ENCODE measurements at regions not wholly inside any gene's neighbourhood (a gene's known extent, or its start where the extent isn't known, plus 50 kb on each side); places are given as distances from the start of the nearest gene placed in this dataset.

DNA sequence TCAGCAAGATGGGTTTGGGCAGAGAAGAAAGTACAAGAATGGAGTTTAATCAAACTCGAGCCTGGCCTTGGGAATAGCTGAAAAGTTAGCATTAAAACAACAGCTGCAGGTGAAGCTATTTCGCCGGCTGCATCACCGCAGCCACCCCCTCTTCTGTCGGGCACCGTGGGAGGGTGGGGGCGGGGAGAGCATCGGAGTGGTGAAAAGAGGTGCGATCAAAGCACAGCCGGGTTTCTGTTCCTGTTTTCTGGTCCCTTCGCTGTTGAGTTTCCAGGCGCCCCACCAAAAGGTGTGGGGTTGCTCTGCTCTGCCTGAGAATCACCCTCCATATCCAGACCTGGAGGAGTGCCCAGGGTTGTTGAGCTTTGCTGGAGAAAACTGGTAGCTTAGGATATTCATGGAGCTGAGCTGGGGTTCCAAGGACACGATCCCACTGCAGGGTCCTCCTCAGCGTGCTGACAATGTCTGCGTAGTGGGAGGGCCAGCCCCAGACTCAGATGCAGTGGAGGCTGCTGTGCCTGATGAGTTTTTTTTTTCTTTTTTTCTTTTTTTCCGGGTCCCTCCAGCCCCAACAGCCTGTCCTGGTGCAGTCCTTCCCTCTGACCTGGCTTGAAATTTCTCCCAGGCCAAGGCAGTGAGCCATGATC, 127.5 kb upstream of the C1orf174 start:
- 0 out of 2 replicates have a peak, but pooled peaks cover 5% of the 10 kb centered on the region for H3K9me3 ChIP-seq (ENCODE audit: insufficient read depth, low read depth, low read length)
- H3K27ac ChIP-seq (ENCODE audit: low read depth, low read length), result no peak overlapping the region
- WGBS, result 40% methylated on average over 16 of the region's 16 CpGs
- H3K27me3 ChIP-seq (ENCODE audit: insufficient read depth, low read length), result no peaks in the 10 kb centered on the region
- H3K4me1 ChIP-seq (ENCODE audit: insufficient read depth, low read length), result peaks cover 8% of the 10 kb centered on the region; the same call in 1 of the 2 replicates
- no peak overlapping the region for H3K4me3 ChIP-seq (ENCODE audit: low read length)
- H3K9ac ChIP-seq (ENCODE audit: low read depth, low read length), result 0 out of 2 replicates have a peak overlapping the region, but pooled peaks have one; percentile 30
- no peaks in the 10 kb centered on the region for H3K36me3 ChIP-seq (ENCODE audit: insufficient read depth, low read length)

DNA sequence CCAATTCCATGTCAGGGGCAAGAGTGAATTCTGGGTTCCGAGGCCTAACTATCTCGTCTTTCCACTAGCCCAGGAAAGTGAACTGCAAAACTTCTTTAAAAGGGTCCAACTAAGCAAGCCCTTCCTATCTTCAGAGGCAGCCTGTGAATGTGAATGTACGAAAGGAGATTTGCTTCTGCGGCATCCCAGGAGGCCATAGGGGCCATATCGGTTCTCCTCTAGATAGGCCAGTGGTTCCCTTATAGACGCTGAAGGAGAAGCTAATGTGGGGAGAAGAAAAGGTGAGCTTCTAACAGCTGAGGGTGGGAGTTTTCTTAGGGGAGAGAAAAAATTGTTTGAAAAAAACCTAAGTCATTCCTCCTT, 128.0 kb upstream of the C1orf174 start:
- H3K4me1 ChIP-seq (ENCODE audit: insufficient read depth, low read length), result peaks cover 9% of the 10 kb centered on the region
- H3K9ac ChIP-seq (ENCODE audit: low read depth, low read length), result no peak overlapping the region
- no peak overlapping the region for H3K27ac ChIP-seq (ENCODE audit: low read depth, low read length)
- H3K4me3 ChIP-seq (ENCODE audit: low read length), result no peak overlapping the region
- H3K27me3 ChIP-seq (ENCODE audit: insufficient read depth, low read length), result no peaks in the 10 kb centered on the region
- no peaks in the 10 kb centered on the region for H3K36me3 ChIP-seq (ENCODE audit: insufficient read depth, low read length)
- 0 out of 2 replicates have a peak, but pooled peaks cover 5% of the 10 kb centered on the region for H3K9me3 ChIP-seq (ENCODE audit: insufficient read depth, low read depth, low read length)
- 95% methylated on average over 6 of the region's 6 CpGs for WGBS

DNA sequence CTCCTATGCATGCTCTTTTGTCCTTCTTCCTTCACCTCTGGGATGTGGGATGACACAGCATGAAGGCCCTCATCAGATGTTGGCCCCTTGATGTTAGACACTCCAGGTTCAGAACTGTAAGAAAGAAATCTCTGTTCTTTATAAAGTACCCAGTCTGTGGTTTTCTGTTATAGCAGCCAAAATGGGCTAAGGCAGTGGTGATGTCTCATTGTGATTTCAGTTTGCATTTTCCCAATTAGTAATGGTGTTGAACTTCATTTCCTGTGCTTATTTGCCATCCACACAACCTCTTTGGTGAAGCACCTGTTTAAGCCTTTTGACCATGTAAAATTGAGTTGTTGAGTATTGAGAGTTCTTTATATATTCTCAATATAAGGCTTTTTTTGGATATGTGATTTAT, 129.3 kb upstream of the C1orf174 start:
- H3K4me3 ChIP-seq (ENCODE audit: low read length), result no peak overlapping the region
- H3K4me1 ChIP-seq (ENCODE audit: insufficient read depth, low read length), result peaks cover 21% of the 10 kb centered on the region
- 0 out of 2 replicates have a peak, but pooled peaks cover 5% of the 10 kb centered on the region for H3K9me3 ChIP-seq (ENCODE audit: insufficient read depth, low read depth, low read length)
- no peaks in the 10 kb centered on the region for H3K36me3 ChIP-seq (ENCODE audit: insufficient read depth, low read length)
- no peaks in the 10 kb centered on the region for H3K27me3 ChIP-seq (ENCODE audit: insufficient read depth, low read length)
- no peak overlapping the region for H3K27ac ChIP-seq (ENCODE audit: low read depth, low read length)
- H3K9ac ChIP-seq (ENCODE audit: low read depth, low read length), result no peak overlapping the region

GRCh38 chr1:4032571-4032970, 132.5 kb upstream of the C1orf174 start:
- Histone ChIP-seq H3K4me3 (ENCODE audit: low read length) (no peak overlapping the region), H3K4me1 (ENCODE audit: insufficient read depth, low read length) (peaks cover 20% of the 10 kb centered on the region), H3K27me3 (ENCODE audit: insufficient read depth, low read length) (no peaks in the 10 kb centered on the region), H3K27ac (ENCODE audit: low read depth, low read length) (no peak overlapping the region), H3K9me3 (ENCODE audit: insufficient read depth, low read depth, low read length) (0 out of 2 replicates have a peak, but pooled peaks cover 5% of the 10 kb centered on the region), H3K9ac (ENCODE audit: low read depth, low read length) (no peak overlapping the region), H3K36me3 (ENCODE audit: insufficient read depth, low read length) (no peaks in the 10 kb centered on the region)
- 94% methylated on average over 6 of the region's 6 CpGs for WGBS

- Histone ChIP-seq H3K9me3 (ENCODE audit: insufficient read depth, low read depth, low read length) (0 out of 2 replicates have a peak, but pooled peaks cover 5% of the 10 kb centered on the region), H3K27ac (ENCODE audit: low read depth, low read length) (no peak overlapping the region), H3K36me3 (ENCODE audit: insufficient read depth, low read length) (no peaks in the 10 kb centered on the region), H3K9ac (ENCODE audit: low read depth, low read length) (no peak overlapping the region), H3K4me3 (ENCODE audit: low read length) (no peak overlapping the region), H3K27me3 (ENCODE audit: insufficient read depth, low read length) (no peaks in the 10 kb centered on the region), H3K4me1 (ENCODE audit: insufficient read depth, low read length) (peaks cover 16% of the 10 kb centered on the region)
- whole genome bisulfite sequencing, result 68% methylated on average over 14 of the region's 14 CpGs
Observed at GRCh38 chr1:4033129-4033676, 133.1 kb upstream of the C1orf174 start.

DNA sequence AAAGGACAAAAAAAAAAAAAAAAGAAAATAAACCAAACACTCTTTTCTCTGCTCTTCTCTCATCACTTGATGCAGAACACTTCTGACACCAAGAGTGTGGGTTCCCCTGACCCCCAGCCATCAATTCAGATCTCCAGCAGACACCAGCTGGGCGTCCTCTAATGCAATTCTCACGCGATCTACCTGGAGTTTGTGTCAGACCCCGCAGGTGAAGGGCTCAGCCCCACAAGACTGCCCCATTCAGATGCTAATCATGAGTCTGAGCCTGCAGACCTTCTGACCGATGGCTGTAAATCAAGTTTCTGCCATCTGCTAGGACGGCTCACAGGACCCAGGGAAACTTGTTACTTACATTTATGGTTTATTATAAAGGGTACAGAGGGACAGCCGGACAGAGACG, 133.6 kb upstream of the C1orf174 start:
- Histone ChIP-seq H3K27ac (ENCODE audit: low read depth, low read length) (peak overlapping the region; percentile 48; the same call in 1 of the 2 replicates), H3K27me3 (ENCODE audit: insufficient read depth, low read length) (no peaks in the 10 kb centered on the region), H3K4me1 (ENCODE audit: insufficient read depth, low read length) (peaks cover 16% of the 10 kb centered on the region), H3K4me3 (ENCODE audit: low read length) (no peak overlapping the region), H3K9ac (ENCODE audit: low read depth, low read length) (no peak overlapping the region), H3K9me3 (ENCODE audit: insufficient read depth, low read depth, low read length) (0 out of 2 replicates have a peak, but pooled peaks cover 5% of the 10 kb centered on the region), H3K36me3 (ENCODE audit: insufficient read depth, low read length) (no peaks in the 10 kb centered on the region)
- 32% methylated on average over 8 of the region's 8 CpGs for WGBS

GRCh38 chr1:4034318-4034887, 134.3 kb upstream of the C1orf174 start:
- Histone ChIP-seq H3K27me3 (ENCODE audit: insufficient read depth, low read length) (no peaks in the 10 kb centered on the region), H3K36me3 (ENCODE audit: insufficient read depth, low read length) (no peaks in the 10 kb centered on the region), H3K9me3 (ENCODE audit: insufficient read depth, low read depth, low read length) (peaks cover 7% of the 10 kb centered on the region; the same call in 1 of the 2 replicates), H3K27ac (ENCODE audit: low read depth, low read length) (peak overlapping the region; percentile 48; the same call in 1 of the 2 replicates), H3K9ac (ENCODE audit: low read depth, low read length) (no peak overlapping the region), H3K4me1 (ENCODE audit: insufficient read depth, low read length) (peaks cover 16% of the 10 kb centered on the region), H3K4me3 (ENCODE audit: low read length) (no peak overlapping the region)
- 78% methylated on average over 8 of the region's 8 CpGs for WGBS

- H3K4me1 ChIP-seq (ENCODE audit: insufficient read depth, low read length), result no peaks in the 10 kb centered on the region
- no peaks in the 10 kb centered on the region for H3K36me3 ChIP-seq (ENCODE audit: insufficient read depth, low read length)
- 93% methylated on average over 5 of the region's 5 CpGs for WGBS
- H3K4me3 ChIP-seq (ENCODE audit: low read length), result no peak overlapping the region
- H3K9ac ChIP-seq (ENCODE audit: low read depth, low read length), result no peak overlapping the region
- H3K27ac ChIP-seq (ENCODE audit: low read depth, low read length), result no peak overlapping the region
- H3K9me3 ChIP-seq (ENCODE audit: insufficient read depth, low read depth, low read length), result 0 out of 2 replicates have a peak, but pooled peaks cover under 1% of the 10 kb centered on the region
- H3K27me3 ChIP-seq (ENCODE audit: insufficient read depth, low read length), result no peaks in the 10 kb centered on the region
Observed at GRCh38 chr1:4044967-4045366, 144.9 kb upstream of the C1orf174 start.

- Histone ChIP-seq H3K9ac (ENCODE audit: low read depth, low read length) (no peak overlapping the region), H3K4me3 (ENCODE audit: low read length) (no peak overlapping the region), H3K36me3 (ENCODE audit: insufficient read depth, low read length) (no peaks in the 10 kb centered on the region), H3K27me3 (ENCODE audit: insufficient read depth, low read length) (no peaks in the 10 kb centered on the region), H3K4me1 (ENCODE audit: insufficient read depth, low read length) (no peaks in the 10 kb centered on the region), H3K27ac (ENCODE audit: low read depth, low read length) (no peak overlapping the region), H3K9me3 (ENCODE audit: insufficient read depth, low read depth, low read length) (no peaks in the 10 kb centered on the region)
- 92% methylated on average over 5 of the region's 5 CpGs for WGBS
Observed at GRCh38 chr1:4045397-4046010, 145.4 kb upstream of the C1orf174 start.

GRCh38 chr1:4046836-4047461, 146.9 kb upstream of the C1orf174 start:
- H3K9me3 ChIP-seq (ENCODE audit: insufficient read depth, low read depth, low read length), result no peaks in the 10 kb centered on the region
- H3K36me3 ChIP-seq (ENCODE audit: insufficient read depth, low read length), result no peaks in the 10 kb centered on the region
- H3K27me3 ChIP-seq (ENCODE audit: insufficient read depth, low read length), result no peaks in the 10 kb centered on the region
- no peak overlapping the region for H3K27ac ChIP-seq (ENCODE audit: low read depth, low read length)
- H3K9ac ChIP-seq (ENCODE audit: low read depth, low read length), result no peak overlapping the region
- H3K4me1 ChIP-seq (ENCODE audit: insufficient read depth, low read length), result no peaks in the 10 kb centered on the region
- H3K4me3 ChIP-seq (ENCODE audit: low read length), result no peak overlapping the region
- 79% methylated on average over 5 of the region's 5 CpGs for WGBS

GRCh38 chr1:4047666-4048065, 147.6 kb upstream of the C1orf174 start:
- Histone ChIP-seq H3K27ac (ENCODE audit: low read depth, low read length) (no peak overlapping the region), H3K27me3 (ENCODE audit: insufficient read depth, low read length) (no peaks in the 10 kb centered on the region), H3K9ac (ENCODE audit: low read depth, low read length) (no peak overlapping the region), H3K9me3 (ENCODE audit: insufficient read depth, low read depth, low read length) (no peaks in the 10 kb centered on the region), H3K4me1 (ENCODE audit: insufficient read depth, low read length) (no peaks in the 10 kb centered on the region), H3K36me3 (ENCODE audit: insufficient read depth, low read length) (no peaks in the 10 kb centered on the region), H3K4me3 (ENCODE audit: low read length) (no peak overlapping the region)
- 94% methylated on average over 7 of the region's 7 CpGs for WGBS
